GM10266 (cell line): ENCODE measurements at regions not wholly inside any gene's neighbourhood (a gene's known extent, or its start where the extent isn't known, plus 50 kb on each side); places are given as distances from the start of the nearest gene placed in this dataset.

Experiments used
- DNase-seq: peaks from one replicate; pipeline ENCODE4 v3.0.0; 2012; ENCODE audit errors: extremely low spot score
- CTCF ChIP-seq: IDR thresholded peaks from 2 replicates; pipeline ENCODE4 v1.5.1; 2012; ENCODE audit warnings: mild to moderate bottlenecking, low read depth; ENCODE audit not compliant: control insufficient read depth, insufficient read depth; ENCODE audit errors: missing control alignments

GRCh38 chr5:25500635-25501034 lies 855.9 kb upstream of the CDH10 start:
- no peak for DNase-seq
- TF ChIP-seq CTCF: no peak

- no peak for DNase-seq
- no peak for TF ChIP-seq CTCF
Observed at GRCh38 chr5:25489834-25490538, 845.2 kb upstream of the CDH10 start.

GRCh38 chr5:25488119-25488518 lies 843.3 kb upstream of the CDH10 start:
- no peak for DNase-seq
- TF ChIP-seq CTCF: no peak

GRCh38 chr5:25484391-25484790 lies 839.6 kb upstream of the CDH10 start:
- no peak for DNase-seq
- TF ChIP-seq CTCF: no peak

- DNase-seq: no peak
- TF ChIP-seq CTCF: no peak
Observed at GRCh38 chr5:25481463-25481862, 836.7 kb upstream of the CDH10 start.

GRCh38 chr5:25459082-25459481 lies 814.3 kb upstream of the CDH10 start:
- no peak for DNase-seq
- no peak for TF ChIP-seq CTCF

GRCh38 chr5:25458628-25459027 lies 813.9 kb upstream of the CDH10 start:
- no peak for TF ChIP-seq CTCF
- DNase-seq: no peak
